ENCODE measurements at regions not wholly inside any gene's neighbourhood (a gene's known extent, or its start where the extent isn't known, plus 50 kb on each side); places are given as distances from the start of the nearest gene placed in this dataset.

GRCh38 chr2:105449076-105449475 lies 50.2 kb upstream of the FHL2 start:
- DNase-seq (ENCODE audit: low spot score): no peak
